ENCODE measurements at regions not wholly inside any gene's neighbourhood (a gene's known extent, or its start where the extent isn't known, plus 50 kb on each side); places are given as distances from the start of the nearest gene placed in this dataset.

GRCh38 chr1:59142311-59143132, 154.4 kb upstream of the FGGY start:
- Histone ChIP-seq H3K9me3 (no peaks in the 10 kb centered on the region), H3K27ac (peak overlapping the region in 2 of 4 donors; percentile 19 to 46), H3K4me3 (no peak overlapping the region), H3K27me3 (no peaks in the 10 kb centered on the region), H3K4me1 (peaks cover 7 to 50% (median 12%) of the 10 kb centered on the region in 3 donors), H3K36me3 (no peaks in the 10 kb centered on the region)
- intact Hi-C loops (cut with DNase I), result no loop called here
- TF ChIP-seq POLR2A (IDR thresholded peaks at IDR 0.05), result no peak
- no peak for TF ChIP-seq CTCF (IDR thresholded peaks at IDR 0.05)
- 55 to 57% methylated on average over 9 of the region's 9 CpGs for whole genome bisulfite sequencing, 2 donors
- DNase-seq, result no peak

GRCh38 chr1:59143133-59143487, 153.8 kb upstream of the FGGY start:
- TF ChIP-seq POLR2A (IDR thresholded peaks at IDR 0.05), result no peak
- no peak for TF ChIP-seq CTCF (IDR thresholded peaks at IDR 0.05)
- Histone ChIP-seq H3K4me3 (no peak overlapping the region), H3K4me1 (peaks cover 7 to 50% (median 12%) of the 10 kb centered on the region in 3 donors), H3K27me3 (no peaks in the 10 kb centered on the region), H3K36me3 (no peaks in the 10 kb centered on the region), H3K27ac (peak overlapping the region in 2 of 4 donors; percentile 19 to 46), H3K9me3 (no peaks in the 10 kb centered on the region)
- intact Hi-C loops (cut with DNase I), result no loop called here
- DNase-seq, result no peak
- 5 to 6% methylated on average over 2 of the region's 2 CpGs for WGBS, 2 donors

- Histone ChIP-seq H3K4me3 (no peak overlapping the region), H3K36me3 (no peaks in the 10 kb centered on the region), H3K27ac (no peak overlapping the region), H3K4me1 (peaks cover 7 to 43% (median 12%) of the 10 kb centered on the region in 3 donors), H3K27me3 (no peaks in the 10 kb centered on the region), H3K9me3 (no peaks in the 10 kb centered on the region)
- WGBS, 2 donors, result 62 to 69% methylated on average over 2 of the region's 2 CpGs
- no peak for TF ChIP-seq CTCF (IDR thresholded peaks at IDR 0.05)
- TF ChIP-seq POLR2A (IDR thresholded peaks at IDR 0.05), result no peak
- DNase-seq, result no peak
- intact Hi-C loops (cut with DNase I), result no loop called here
Measured at GRCh38 chr1:59143811-59144210, 153.1 kb upstream of the FGGY start.

GRCh38 chr1:59144959-59145358, 151.9 kb upstream of the FGGY start:
- H3K36me3 ChIP-seq, result no peaks in the 10 kb centered on the region
- H3K27ac ChIP-seq, result no peak overlapping the region
- peaks cover 7 to 44% (median 12%) of the 10 kb centered on the region in 3 donors for H3K4me1 ChIP-seq
- H3K27me3 ChIP-seq, result no peaks in the 10 kb centered on the region
- WGBS, 2 donors, result 80 to 89% methylated on average over 2 of the region's 2 CpGs
- no peak for TF ChIP-seq POLR2A (IDR thresholded peaks at IDR 0.05)
- H3K4me3 ChIP-seq, result no peak overlapping the region
- DNase-seq, result no peak
- H3K9me3 ChIP-seq, result no peaks in the 10 kb centered on the region
- intact Hi-C loops (cut with DNase I), result no loop called here

GRCh38 chr1:59146056-59146455, 150.8 kb upstream of the FGGY start:
- WGBS, 2 donors, result 76 to 77% methylated on average over 4 of the region's 4 CpGs
- Histone ChIP-seq H3K4me1 (peaks cover 12 to 52% (median 21%) of the 10 kb centered on the region in 3 donors), H3K27me3 (no peaks in the 10 kb centered on the region), H3K36me3 (no peaks in the 10 kb centered on the region), H3K27ac (no peak overlapping the region), H3K4me3 (peak overlapping the region in 2 of 4 donors; percentile 57 to 74), H3K9me3 (no peaks in the 10 kb centered on the region)
- DNase-seq, result no peak
- no peak for TF ChIP-seq CTCF (IDR thresholded peaks at IDR 0.05)
- TF ChIP-seq POLR2A (IDR thresholded peaks at IDR 0.05), result no peak
- intact Hi-C loops (cut with DNase I), result no loop called here
